Type B pancreatic cell (in vitro differentiated cells): ENCODE measurements at regions not wholly inside any gene's neighbourhood (a gene's known extent, or its start where the extent isn't known, plus 50 kb on each side); places are given as distances from the start of the nearest gene placed in this dataset.
"Not testable (repeated sequence)": the region's sequence is repeated elsewhere in the genome, so short reads cannot be mapped to it uniquely, and the experiment has no call there.

Experiments
- DNase-seq: peaks from one replicate; pipeline ENCODE4 v3.0.0; 2021; ENCODE audit warnings: mixed read lengths; ENCODE audit not compliant: unreplicated experiment; ENCODE audit errors: extremely low spot score
- H3K27ac Mint-ChIP-seq: 2 replicates; pipeline ENCODE4 v1.8.0; 2021; ENCODE audit warnings: mild to moderate bottlenecking, mixed read lengths
- H3K27me3 Mint-ChIP-seq: 2 replicates; pipeline ENCODE4 v1.8.0; 2021; ENCODE audit warnings: mixed read lengths
- H3K36me3 Mint-ChIP-seq: 2 replicates; pipeline ENCODE4 v1.8.0; 2021; ENCODE audit warnings: mixed read lengths
- H3K4me1 Mint-ChIP-seq: one replicate; pipeline ENCODE4 v1.8.0; 2021; ENCODE audit warnings: mixed read lengths; ENCODE audit not compliant: unreplicated experiment
- H3K4me3 Mint-ChIP-seq: 2 replicates; pipeline ENCODE4 v1.8.0; 2021; ENCODE audit warnings: mild to moderate bottlenecking, mixed read lengths
- H3K9me3 Mint-ChIP-seq: 2 replicates; pipeline ENCODE4 v1.8.0; 2021; ENCODE audit warnings: mixed read lengths
- CTCF ChIP-seq: fragments of 200-600 bp; sonication (generic); conservative IDR thresholded peaks from 2 replicates; pipeline ENCODE4 v1.5.0; 2021; ENCODE audit warnings: antibody characterized with exemption, mild to moderate bottlenecking

GRCh38 chr1:30524840-30525617 lies 198.4 kb downstream of the MATN1 start:
- no peak for TF ChIP-seq CTCF

GRCh38 chr1:30524025-30524555 lies 199.3 kb downstream of the MATN1 start:
- H3K36me3 Mint-ChIP-seq, H3K27ac Mint-ChIP-seq, H3K9me3 Mint-ChIP-seq, H3K4me3 Mint-ChIP-seq: not testable (repeated sequence)
- Mint-ChIP-seq H3K27me3 (peaks cover 21% of the 10 kb centered on the region), H3K4me1 (peaks cover 21% of the 10 kb centered on the region)
- DNase-seq, result peak; percentile 31

More at GRCh38 chr1:30524840-30525617, 198.4 kb downstream of the MATN1 start:
- Mint-ChIP-seq H3K27me3 (peaks cover 21% of the 10 kb centered on the region), H3K27ac (no peak overlapping the region), H3K36me3 (no peaks in the 10 kb centered on the region), H3K9me3 (no peaks in the 10 kb centered on the region), H3K4me3 (no peak overlapping the region), H3K4me1 (peaks cover 21% of the 10 kb centered on the region)
- DNase-seq, result peak; percentile 62

GRCh38 chr1:30523055-30524020 lies 200.0 kb downstream of the MATN1 start:
- Mint-ChIP-seq H3K4me1 (peaks cover 21% of the 10 kb centered on the region), H3K9me3 (no peaks in the 10 kb centered on the region), H3K36me3 (no peaks in the 10 kb centered on the region), H3K4me3 (no peak overlapping the region), H3K27me3 (peaks cover 21% of the 10 kb centered on the region), H3K27ac (no peak overlapping the region)
- peak; percentile 25 for DNase-seq
- no peak for TF ChIP-seq CTCF

GRCh38 chr1:30522031-30523004 lies 201.1 kb downstream of the MATN1 start:
- DNase-seq, result peak; percentile 32

More at GRCh38 chr1:30522031-30523004, 201.1 kb downstream of the MATN1 start:
- Mint-ChIP-seq H3K36me3 (no peaks in the 10 kb centered on the region), H3K9me3 (no peaks in the 10 kb centered on the region), H3K27ac (no peak overlapping the region), H3K27me3 (peaks cover 24% of the 10 kb centered on the region), H3K4me3 (no peak overlapping the region), H3K4me1 (peaks cover 16% of the 10 kb centered on the region)
- no peak for TF ChIP-seq CTCF
